K562 (cell line): ENCODE measurements at regions not wholly inside any gene's neighbourhood (a gene's known extent, or its start where the extent isn't known, plus 50 kb on each side); places are given as distances from the start of the nearest gene placed in this dataset.

Experiments
- CTCF ChIP-seq, 3 experiments: IDR thresholded peaks in 2 of 3; conservative IDR thresholded peaks in 1 of 3; 2 replicates each; pipeline ENCODE4 v1.5.1; 2011 to 2012; ENCODE audit warnings: low read length in 3 of 3, mild to moderate bottlenecking in 3 of 3, control low read depth in 2 of 3, improper control_type of control experiment in 1 of 3, inconsistent platforms in 1 of 3, low read depth in 1 of 3, mixed read lengths in 1 of 3, moderate library complexity in 1 of 3; ENCODE audit not compliant: insufficient read depth in 2 of 3
- NFIX ChIP-seq: fragments of 250-450 bp; sonication (Bioruptor Pico); IDR thresholded peaks from 2 replicates; pipeline ENCODE4 v1.4.0; 2020; ENCODE audit warnings: low read depth, mild to moderate bottlenecking, moderate library complexity
- POLR2A ChIP-seq: fragments of 450-650 bp; conservative IDR thresholded peaks from 2 replicates; pipeline ENCODE4 v1.6.1; 2016
- POLR3A ChIP-seq: IDR thresholded peaks from 2 replicates; pipeline ENCODE4 v1.6.1; 2011; ENCODE audit warnings: borderline replicate concordance, mild to moderate bottlenecking, moderate library complexity; ENCODE audit not compliant: insufficient read length, insufficient read depth; ENCODE audit errors: extremely low read depth
- TF ChIP-seq, protein P1 (sequence below), 2 experiments: fragments of 450-650 bp; formaldehyde crosslinking in 1 of 2; IDR thresholded peaks; 2 replicates each; pipeline versions ENCODE4 v1.4.0 to v1.6.1; 2014 to 2020; ENCODE audit warnings: mild to moderate bottlenecking in 2 of 2, borderline replicate concordance in 1 of 2, low read depth in 1 of 2
- TF ChIP-seq, protein P2 (sequence below): sonication (generic); formaldehyde crosslinking; IDR thresholded peaks from 2 replicates; pipeline ENCODE4 v1.4.0; 2020; ENCODE audit warnings: mild to moderate bottlenecking, missing genetic modification reagents

DNA sequence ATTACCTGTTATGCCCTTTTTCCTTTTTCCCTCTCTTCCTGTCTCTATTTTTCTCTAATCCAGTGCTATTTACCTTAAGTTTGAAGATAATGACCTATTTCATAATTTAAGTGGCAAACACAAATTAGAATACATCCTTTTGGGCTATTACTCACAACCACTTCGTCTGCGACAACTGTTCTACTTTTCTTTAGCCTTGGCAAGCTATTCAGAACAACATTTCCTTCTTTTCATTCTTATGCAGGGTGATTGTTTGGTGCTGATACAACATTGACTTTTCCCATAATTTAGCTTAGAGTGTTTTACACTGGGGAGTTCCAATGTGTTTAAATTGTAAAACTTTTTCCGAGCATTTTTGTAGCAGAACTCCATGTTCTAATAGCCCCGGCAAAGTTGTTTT, 86.6 kb upstream of the S1PR1 start:
- TF ChIP-seq NFIX (no peak), CTCF (IDR thresholded peaks at IDR 0.05 in 2 of 3, conservative IDR thresholded peaks at IDR 0.05 in 1 of 3; ENCODE audit: insufficient read depth in 2 of 3, low read depth in 1 of 3, low read length in 3 of 3) (no peak), POLR2A (no peak), POLR3A (no peak)
- TF ChIP-seq, protein P1, sequence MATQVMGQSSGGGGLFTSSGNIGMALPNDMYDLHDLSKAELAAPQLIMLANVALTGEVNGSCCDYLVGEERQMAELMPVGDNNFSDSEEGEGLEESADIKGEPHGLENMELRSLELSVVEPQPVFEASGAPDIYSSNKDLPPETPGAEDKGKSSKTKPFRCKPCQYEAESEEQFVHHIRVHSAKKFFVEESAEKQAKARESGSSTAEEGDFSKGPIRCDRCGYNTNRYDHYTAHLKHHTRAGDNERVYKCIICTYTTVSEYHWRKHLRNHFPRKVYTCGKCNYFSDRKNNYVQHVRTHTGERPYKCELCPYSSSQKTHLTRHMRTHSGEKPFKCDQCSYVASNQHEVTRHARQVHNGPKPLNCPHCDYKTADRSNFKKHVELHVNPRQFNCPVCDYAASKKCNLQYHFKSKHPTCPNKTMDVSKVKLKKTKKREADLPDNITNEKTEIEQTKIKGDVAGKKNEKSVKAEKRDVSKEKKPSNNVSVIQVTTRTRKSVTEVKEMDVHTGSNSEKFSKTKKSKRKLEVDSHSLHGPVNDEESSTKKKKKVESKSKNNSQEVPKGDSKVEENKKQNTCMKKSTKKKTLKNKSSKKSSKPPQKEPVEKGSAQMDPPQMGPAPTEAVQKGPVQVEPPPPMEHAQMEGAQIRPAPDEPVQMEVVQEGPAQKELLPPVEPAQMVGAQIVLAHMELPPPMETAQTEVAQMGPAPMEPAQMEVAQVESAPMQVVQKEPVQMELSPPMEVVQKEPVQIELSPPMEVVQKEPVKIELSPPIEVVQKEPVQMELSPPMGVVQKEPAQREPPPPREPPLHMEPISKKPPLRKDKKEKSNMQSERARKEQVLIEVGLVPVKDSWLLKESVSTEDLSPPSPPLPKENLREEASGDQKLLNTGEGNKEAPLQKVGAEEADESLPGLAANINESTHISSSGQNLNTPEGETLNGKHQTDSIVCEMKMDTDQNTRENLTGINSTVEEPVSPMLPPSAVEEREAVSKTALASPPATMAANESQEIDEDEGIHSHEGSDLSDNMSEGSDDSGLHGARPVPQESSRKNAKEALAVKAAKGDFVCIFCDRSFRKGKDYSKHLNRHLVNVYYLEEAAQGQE (IDR thresholded peaks at IDR 0.05; ENCODE audit: borderline replicate concordance) = no peak
- TF ChIP-seq, protein P1 (CRISPR knock-in tag; IDR thresholded peaks at IDR 0.05; ENCODE audit: low read depth) = no peak
- TF ChIP-seq, protein P2, sequence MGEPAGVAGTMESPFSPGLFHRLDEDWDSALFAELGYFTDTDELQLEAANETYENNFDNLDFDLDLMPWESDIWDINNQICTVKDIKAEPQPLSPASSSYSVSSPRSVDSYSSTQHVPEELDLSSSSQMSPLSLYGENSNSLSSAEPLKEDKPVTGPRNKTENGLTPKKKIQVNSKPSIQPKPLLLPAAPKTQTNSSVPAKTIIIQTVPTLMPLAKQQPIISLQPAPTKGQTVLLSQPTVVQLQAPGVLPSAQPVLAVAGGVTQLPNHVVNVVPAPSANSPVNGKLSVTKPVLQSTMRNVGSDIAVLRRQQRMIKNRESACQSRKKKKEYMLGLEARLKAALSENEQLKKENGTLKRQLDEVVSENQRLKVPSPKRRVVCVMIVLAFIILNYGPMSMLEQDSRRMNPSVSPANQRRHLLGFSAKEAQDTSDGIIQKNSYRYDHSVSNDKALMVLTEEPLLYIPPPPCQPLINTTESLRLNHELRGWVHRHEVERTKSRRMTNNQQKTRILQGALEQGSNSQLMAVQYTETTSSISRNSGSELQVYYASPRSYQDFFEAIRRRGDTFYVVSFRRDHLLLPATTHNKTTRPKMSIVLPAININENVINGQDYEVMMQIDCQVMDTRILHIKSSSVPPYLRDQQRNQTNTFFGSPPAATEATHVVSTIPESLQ (CRISPR knock-in tag) = no peak
